HEK293T (cell line): ENCODE measurements at regions not wholly inside any gene's neighbourhood (a gene's known extent, or its start where the extent isn't known, plus 50 kb on each side); places are given as distances from the start of the nearest gene placed in this dataset.

Experiments
- CTBP1 ChIP-seq: fragments of 450-650 bp; IDR thresholded peaks from 2 replicates; pipeline ENCODE4 v1.6.1; 2016; ENCODE audit warnings: borderline replicate concordance
- FOXA1 ChIP-seq: fragments of 450-650 bp; IDR thresholded peaks from 2 replicates; pipeline ENCODE4 v1.6.1; 2016; ENCODE audit warnings: mild to moderate bottlenecking
- FOXK2 ChIP-seq: fragments of 450-650 bp; IDR thresholded peaks from 2 replicates; pipeline ENCODE4 v1.6.1; 2016; ENCODE audit warnings: mild to moderate bottlenecking
- FOXM1 ChIP-seq: fragments of 450-650 bp; IDR thresholded peaks from 2 replicates; pipeline ENCODE4 v1.6.1; 2017; ENCODE audit warnings: mild to moderate bottlenecking, borderline replicate concordance
- HDGF ChIP-seq: fragments of 450-650 bp; IDR thresholded peaks from 2 replicates; pipeline ENCODE4 v1.6.1; 2017; ENCODE audit warnings: antibody characterized with exemption, borderline replicate concordance
- L3MBTL2 ChIP-seq: fragments of 450-650 bp; conservative IDR thresholded peaks from 2 replicates; pipeline ENCODE4 v1.6.1; 2016; ENCODE audit warnings: mild to moderate bottlenecking
- LEF1 ChIP-seq: fragments of 450-650 bp; IDR thresholded peaks from 2 replicates; pipeline ENCODE4 v1.6.1; 2017; ENCODE audit warnings: mild to moderate bottlenecking, borderline replicate concordance
- NFRKB ChIP-seq: fragments of 450-650 bp; IDR thresholded peaks from 2 replicates; pipeline ENCODE4 v1.6.1; 2016; ENCODE audit warnings: mild to moderate bottlenecking, moderate library complexity
- PKNOX1 ChIP-seq: fragments of 450-650 bp; IDR thresholded peaks from 2 replicates; pipeline ENCODE4 v1.6.1; 2016
- SP1 ChIP-seq: fragments of 450-650 bp; IDR thresholded peaks from 2 replicates; pipeline ENCODE4 v1.6.1; 2017
- SUZ12 ChIP-seq: fragments of 450-650 bp; IDR thresholded peaks from 2 replicates; pipeline ENCODE4 v1.6.1; 2016; ENCODE audit warnings: mild to moderate bottlenecking
- TARDBP ChIP-seq: fragments of 450-650 bp; IDR thresholded peaks from 2 replicates; pipeline ENCODE4 v1.6.1; 2016
- ZNF384 ChIP-seq: fragments of 450-650 bp; IDR thresholded peaks from 2 replicates; pipeline ENCODE4 v1.6.1; 2016

DNA sequence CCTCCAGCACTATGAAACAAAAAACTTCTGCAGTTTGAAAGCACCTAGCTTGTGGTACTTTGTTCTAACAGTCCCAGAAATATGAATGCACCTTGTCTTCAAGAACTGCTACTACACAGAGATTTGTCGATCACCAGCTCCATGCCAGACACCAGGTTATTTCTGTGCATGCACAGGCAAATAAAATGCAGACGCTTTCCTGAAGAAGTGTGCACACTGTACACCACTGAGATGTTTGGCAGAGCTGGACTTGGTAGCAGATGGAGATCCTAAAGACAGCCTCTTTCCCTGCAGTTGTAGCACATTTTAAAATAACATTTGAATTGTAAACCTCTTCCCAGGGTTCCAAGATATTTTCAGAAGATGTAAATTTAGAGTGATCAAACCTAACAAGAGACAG lies 730.0 kb downstream of the MTRR start:
- TF ChIP-seq FOXA1 (no peak), NFRKB (no peak), FOXM1 (no peak), SP1 (no peak), TARDBP (no peak), PKNOX1 (no peak), LEF1 (no peak), HDGF (no peak), CTBP1 (no peak), L3MBTL2 (no peak), SUZ12 (no peak), ZNF384 (no peak), FOXK2 (no peak)
